ENCODE measurements at regions not wholly inside any gene's neighbourhood (a gene's known extent, or its start where the extent isn't known, plus 50 kb on each side); places are given as distances from the start of the nearest gene placed in this dataset.
A peak's percentile ranks its signal among the peaks of the same experiment; 100 is the strongest.

- TF ChIP-seq CTCF (IDR thresholded peaks at IDR 0.05) (no peak), POLR2A (IDR thresholded peaks at IDR 0.05) (no peak)
- no peak overlapping the region for H3K27ac ChIP-seq
These were observed 60.9 kb upstream of the SPATA12 start for GRCh38 chr3:56999547-56999946.

GRCh38 chr3:56998076-56998529 is 62.4 kb upstream of the SPATA12 start:
- TF ChIP-seq POLR2A (IDR thresholded peaks at IDR 0.05) (no peak), CTCF (IDR thresholded peaks at IDR 0.05) (no peak)
- peak overlapping the region; percentile 21 to 50 for H3K27ac ChIP-seq
- intact Hi-C loops (cut with DNase I; ENCODE audit: low total_unique reads), result no loop called here
- H3K36me3 ChIP-seq (ENCODE audit: low read depth, missing control alignments), result no peaks in the 10 kb centered on the region
- no peaks in the 10 kb centered on the region for H3K9me3 ChIP-seq
- H3K27me3 ChIP-seq, result no peaks in the 10 kb centered on the region
- H3K4me1 ChIP-seq, result peaks cover 26% of the 10 kb centered on the region
- no peak overlapping the region for H3K4me3 ChIP-seq
- no peak for DNase-seq
- WGBS, 2 donors, result 16 to 39% methylated on average over 3 of the region's 3 CpGs

More at GRCh38 chr3:56999547-56999946, 60.9 kb upstream of the SPATA12 start:
- Histone ChIP-seq H3K4me3 (no peak overlapping the region), H3K27me3 (no peaks in the 10 kb centered on the region), H3K9me3 (no peaks in the 10 kb centered on the region), H3K4me1 (peaks cover 26% of the 10 kb centered on the region), H3K36me3 (ENCODE audit: low read depth, missing control alignments) (no peaks in the 10 kb centered on the region)
- no peak for DNase-seq
- intact Hi-C loops (cut with DNase I; ENCODE audit: low total_unique reads), result no loop called here

GRCh38 chr3:56997675-56998074 is 62.8 kb upstream of the SPATA12 start:
- Histone ChIP-seq H3K27ac (no peak overlapping the region), H3K4me1 (peaks cover 26% of the 10 kb centered on the region), H3K9me3 (no peaks in the 10 kb centered on the region), H3K4me3 (no peak overlapping the region), H3K36me3 (ENCODE audit: low read depth, missing control alignments) (no peaks in the 10 kb centered on the region), H3K27me3 (no peaks in the 10 kb centered on the region)
- DNase-seq, result no peak
- intact Hi-C loops (cut with DNase I; ENCODE audit: low total_unique reads), result no loop called here
- no peak for TF ChIP-seq CTCF (IDR thresholded peaks at IDR 0.05)
- TF ChIP-seq POLR2A (IDR thresholded peaks at IDR 0.05), result no peak
- 51 to 60% methylated on average over 5 of the region's 5 CpGs for WGBS, 2 donors

GRCh38 chr3:56997041-56997440 is 63.4 kb upstream of the SPATA12 start:
- no peak overlapping the region for H3K27ac ChIP-seq
- H3K4me3 ChIP-seq, result no peak overlapping the region
- H3K9me3 ChIP-seq, result no peaks in the 10 kb centered on the region
- DNase-seq, result no peak
- 90 to 99% methylated on average over 2 to 3 of the region's 3 CpGs for WGBS, 2 donors
- no peaks in the 10 kb centered on the region for H3K36me3 ChIP-seq (ENCODE audit: low read depth, missing control alignments)
- H3K27me3 ChIP-seq, result no peaks in the 10 kb centered on the region
- intact Hi-C loops (cut with DNase I; ENCODE audit: low total_unique reads), result no loop called here
- no peak for TF ChIP-seq CTCF (IDR thresholded peaks at IDR 0.05)
- TF ChIP-seq POLR2A (IDR thresholded peaks at IDR 0.05), result no peak
- H3K4me1 ChIP-seq, result peaks cover 26% of the 10 kb centered on the region

GRCh38 chr3:56994391-56994790 is 66.1 kb upstream of the SPATA12 start:
- Histone ChIP-seq H3K27ac (no peak overlapping the region), H3K36me3 (ENCODE audit: low read depth, missing control alignments) (no peaks in the 10 kb centered on the region), H3K4me3 (no peak overlapping the region), H3K27me3 (no peaks in the 10 kb centered on the region), H3K4me1 (peaks cover 36% of the 10 kb centered on the region), H3K9me3 (no peaks in the 10 kb centered on the region)
- 80 to 87% methylated on average over 6 of the region's 6 CpGs for WGBS, 2 donors
- intact Hi-C loops (cut with DNase I; ENCODE audit: low total_unique reads), result no loop called here
- DNase-seq, result no peak
- TF ChIP-seq CTCF (IDR thresholded peaks at IDR 0.05) (no peak), POLR2A (IDR thresholded peaks at IDR 0.05) (no peak)
